IMR-90 (cell line): ENCODE measurements at regions not wholly inside any gene's neighbourhood (a gene's known extent, or its start where the extent isn't known, plus 50 kb on each side); places are given as distances from the start of the nearest gene placed in this dataset.

ENCODE experiments used
- BHLHE40 ChIP-seq: fragments of 150-350 bp; IDR thresholded peaks from 2 replicates; pipeline ENCODE4 v1.6.1; 2016; ENCODE audit warnings: mild to moderate bottlenecking, low read depth, low read length
- CEBPB ChIP-seq: IDR thresholded peaks from 2 replicates; pipeline ENCODE4 v1.6.1; 2012; ENCODE audit warnings: low read depth, low read length, improper control_type of control experiment
- CTCF ChIP-seq: conservative IDR thresholded peaks from 2 replicates; pipeline ENCODE4 v1.5.1; 2012; ENCODE audit warnings: mild to moderate bottlenecking, low read depth, low read length, improper control_type of control experiment
- FOS ChIP-seq: fragments of 150-350 bp; IDR thresholded peaks from 2 replicates; pipeline ENCODE4 v1.6.1; 2016; ENCODE audit warnings: low read depth, low read length
- POLR2A ChIP-seq: IDR thresholded peaks from 2 replicates; pipeline ENCODE4 v1.6.1; 2012; ENCODE audit warnings: mild to moderate bottlenecking, low read depth, low read length
- SMC3 ChIP-seq: fragments of 150-350 bp; IDR thresholded peaks from 2 replicates; pipeline ENCODE4 v1.6.1; 2016; ENCODE audit warnings: low read depth, mild to moderate bottlenecking, antibody characterized with exemption, low read length, moderate library complexity
- USF2 ChIP-seq: fragments of 150-350 bp; IDR thresholded peaks from 2 replicates; pipeline ENCODE4 v1.6.1; 2017; ENCODE audit warnings: mild to moderate bottlenecking, antibody characterized with exemption, low read length, low read depth

DNA sequence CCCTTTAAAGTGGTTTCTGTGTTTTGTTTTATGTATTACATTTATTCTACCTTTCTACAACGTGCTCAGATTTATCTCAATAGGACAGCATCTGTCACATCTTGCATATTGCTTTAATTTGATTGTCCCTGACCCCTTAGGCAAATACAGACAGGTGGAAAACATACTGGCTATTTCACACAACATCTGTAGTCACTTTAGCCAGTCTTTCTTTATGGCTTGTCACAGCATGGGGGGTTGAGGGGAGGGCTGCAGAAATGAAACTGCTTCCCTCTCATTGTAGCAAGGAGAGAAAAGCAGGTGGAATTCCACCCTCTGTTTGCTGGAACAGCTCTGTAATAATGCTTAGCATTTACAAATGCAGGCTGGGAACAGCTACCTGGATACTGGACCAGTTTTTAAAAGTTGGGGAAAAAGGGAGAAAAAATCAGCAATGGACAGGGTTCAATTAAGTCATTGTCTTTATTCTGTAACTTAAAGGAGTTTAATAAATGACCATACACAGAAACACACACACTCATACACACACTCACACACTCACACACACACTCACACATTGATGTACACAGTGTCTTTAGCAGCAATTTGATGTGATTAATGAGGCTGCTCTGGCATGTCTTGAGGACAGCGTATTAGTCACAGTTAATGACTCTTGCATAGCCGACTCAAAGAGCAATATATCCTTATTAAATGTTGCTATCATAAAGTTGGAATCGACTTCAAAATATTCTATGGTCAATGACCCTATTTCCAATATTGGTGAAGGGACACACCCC is 283.7 kb upstream of the GBE1 start:
- no peak for TF ChIP-seq CTCF
- no peak for TF ChIP-seq USF2
- TF ChIP-seq POLR2A: no peak
- TF ChIP-seq CEBPB: no peak
- no peak for TF ChIP-seq SMC3
- no peak for TF ChIP-seq BHLHE40
- no peak for TF ChIP-seq FOS
